ENCODE measurements at regions not wholly inside any gene's neighbourhood (a gene's known extent, or its start where the extent isn't known, plus 50 kb on each side); places are given as distances from the start of the nearest gene placed in this dataset.

DNA sequence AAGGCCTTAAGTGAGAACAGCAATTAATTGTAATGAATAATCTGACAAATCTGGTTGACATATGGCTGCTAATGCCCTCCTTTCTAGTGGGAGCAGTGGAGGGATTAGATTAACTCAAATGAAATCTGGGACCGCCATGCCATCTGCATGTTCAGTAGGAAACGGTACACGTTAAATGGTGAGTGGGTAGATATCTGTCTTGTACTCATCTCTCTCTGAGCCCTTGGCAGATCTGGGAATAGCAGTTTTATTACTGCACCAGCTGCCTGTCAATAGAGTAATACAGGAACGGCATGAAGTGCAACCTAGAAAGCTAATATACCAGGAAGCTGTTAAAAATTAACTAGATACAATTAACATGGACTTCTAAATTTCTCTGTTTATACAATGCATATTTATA is 258.8 kb downstream of the GPD2 start:
- TF ChIP-seq RARB (CRISPR knock-in tag; IDR thresholded peaks at IDR 0.05) (no peak), ESRRG (CRISPR knock-in tag; IDR thresholded peaks at IDR 0.05) (no peak)
- TF ChIP-seq, protein P1, sequence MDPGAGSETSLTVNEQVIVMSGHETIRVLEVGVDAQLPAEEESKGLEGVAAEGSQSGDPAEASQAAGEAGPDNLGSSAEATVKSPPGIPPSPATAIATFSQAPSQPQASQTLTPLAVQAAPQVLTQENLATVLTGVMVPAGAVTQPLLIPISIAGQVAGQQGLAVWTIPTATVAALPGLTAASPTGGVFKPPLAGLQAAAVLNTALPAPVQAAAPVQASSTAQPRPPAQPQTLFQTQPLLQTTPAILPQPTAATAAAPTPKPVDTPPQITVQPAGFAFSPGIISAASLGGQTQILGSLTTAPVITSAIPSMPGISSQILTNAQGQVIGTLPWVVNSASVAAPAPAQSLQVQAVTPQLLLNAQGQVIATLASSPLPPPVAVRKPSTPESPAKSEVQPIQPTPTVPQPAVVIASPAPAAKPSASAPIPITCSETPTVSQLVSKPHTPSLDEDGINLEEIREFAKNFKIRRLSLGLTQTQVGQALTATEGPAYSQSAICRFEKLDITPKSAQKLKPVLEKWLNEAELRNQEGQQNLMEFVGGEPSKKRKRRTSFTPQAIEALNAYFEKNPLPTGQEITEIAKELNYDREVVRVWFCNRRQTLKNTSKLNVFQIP (CRISPR knock-in tag; IDR thresholded peaks at IDR 0.05; ENCODE audit: borderline replicate concordance, low read depth) = no peak
- no peak for ATAC-seq

DNA sequence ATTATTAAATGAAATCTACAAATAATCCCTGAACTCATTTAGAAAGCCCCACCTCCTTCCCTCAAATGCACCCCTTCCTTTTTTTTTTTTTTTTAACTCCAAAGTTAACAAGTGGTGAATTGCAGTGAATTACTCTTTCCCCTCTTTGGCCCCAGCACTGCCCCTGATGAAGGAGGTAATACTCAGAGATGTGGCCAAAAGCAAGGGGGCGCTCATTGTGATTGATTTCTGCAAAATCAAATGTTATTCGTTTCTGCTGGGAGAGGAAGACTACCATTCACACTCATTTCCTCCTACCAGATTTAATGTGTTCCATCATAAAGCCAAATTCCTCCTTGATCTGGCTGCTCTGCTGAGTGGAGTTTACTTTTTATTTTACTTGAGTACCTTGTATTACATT is 259.4 kb downstream of the GPD2 start:
- no peak for ATAC-seq
- TF ChIP-seq BACH2 (CRISPR knock-in tag; IDR thresholded peaks at IDR 0.05; ENCODE audit: borderline replicate concordance) = no peak
- TF ChIP-seq ISL1 (CRISPR knock-in tag; IDR thresholded peaks at IDR 0.05) = no peak
- TF ChIP-seq TCF4 (CRISPR knock-in tag; IDR thresholded peaks at IDR 0.05; ENCODE audit: borderline replicate concordance) = no peak
- TF ChIP-seq ZNF565 (CRISPR knock-in tag; conservative IDR thresholded peaks at IDR 0.05; ENCODE audit: low read depth) = no peak
- TF ChIP-seq, protein P2, sequence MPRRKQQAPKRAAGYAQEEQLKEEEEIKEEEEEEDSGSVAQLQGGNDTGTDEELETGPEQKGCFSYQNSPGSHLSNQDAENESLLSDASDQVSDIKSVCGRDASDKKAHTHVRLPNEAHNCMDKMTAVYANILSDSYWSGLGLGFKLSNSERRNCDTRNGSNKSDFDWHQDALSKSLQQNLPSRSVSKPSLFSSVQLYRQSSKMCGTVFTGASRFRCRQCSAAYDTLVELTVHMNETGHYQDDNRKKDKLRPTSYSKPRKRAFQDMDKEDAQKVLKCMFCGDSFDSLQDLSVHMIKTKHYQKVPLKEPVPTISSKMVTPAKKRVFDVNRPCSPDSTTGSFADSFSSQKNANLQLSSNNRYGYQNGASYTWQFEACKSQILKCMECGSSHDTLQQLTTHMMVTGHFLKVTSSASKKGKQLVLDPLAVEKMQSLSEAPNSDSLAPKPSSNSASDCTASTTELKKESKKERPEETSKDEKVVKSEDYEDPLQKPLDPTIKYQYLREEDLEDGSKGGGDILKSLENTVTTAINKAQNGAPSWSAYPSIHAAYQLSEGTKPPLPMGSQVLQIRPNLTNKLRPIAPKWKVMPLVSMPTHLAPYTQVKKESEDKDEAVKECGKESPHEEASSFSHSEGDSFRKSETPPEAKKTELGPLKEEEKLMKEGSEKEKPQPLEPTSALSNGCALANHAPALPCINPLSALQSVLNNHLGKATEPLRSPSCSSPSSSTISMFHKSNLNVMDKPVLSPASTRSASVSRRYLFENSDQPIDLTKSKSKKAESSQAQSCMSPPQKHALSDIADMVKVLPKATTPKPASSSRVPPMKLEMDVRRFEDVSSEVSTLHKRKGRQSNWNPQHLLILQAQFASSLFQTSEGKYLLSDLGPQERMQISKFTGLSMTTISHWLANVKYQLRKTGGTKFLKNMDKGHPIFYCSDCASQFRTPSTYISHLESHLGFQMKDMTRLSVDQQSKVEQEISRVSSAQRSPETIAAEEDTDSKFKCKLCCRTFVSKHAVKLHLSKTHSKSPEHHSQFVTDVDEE (CRISPR knock-in tag; IDR thresholded peaks at IDR 0.05) = no peak
- no peak for TF ChIP-seq ZNF8 (CRISPR knock-in tag; IDR thresholded peaks at IDR 0.05)
- no peak for TF ChIP-seq ZC3H10 (CRISPR knock-in tag; IDR thresholded peaks at IDR 0.05)
- no peak for TF ChIP-seq OSR1 (CRISPR knock-in tag; IDR thresholded peaks at IDR 0.05)
- no peak for TF ChIP-seq GLIS3 (CRISPR knock-in tag; IDR thresholded peaks at IDR 0.05)
- TF ChIP-seq ZNF70 (CRISPR knock-in tag; IDR thresholded peaks at IDR 0.05) = no peak
- no peak for TF ChIP-seq ZFP3 (CRISPR knock-in tag; IDR thresholded peaks at IDR 0.05)
- TF ChIP-seq, protein P3, sequence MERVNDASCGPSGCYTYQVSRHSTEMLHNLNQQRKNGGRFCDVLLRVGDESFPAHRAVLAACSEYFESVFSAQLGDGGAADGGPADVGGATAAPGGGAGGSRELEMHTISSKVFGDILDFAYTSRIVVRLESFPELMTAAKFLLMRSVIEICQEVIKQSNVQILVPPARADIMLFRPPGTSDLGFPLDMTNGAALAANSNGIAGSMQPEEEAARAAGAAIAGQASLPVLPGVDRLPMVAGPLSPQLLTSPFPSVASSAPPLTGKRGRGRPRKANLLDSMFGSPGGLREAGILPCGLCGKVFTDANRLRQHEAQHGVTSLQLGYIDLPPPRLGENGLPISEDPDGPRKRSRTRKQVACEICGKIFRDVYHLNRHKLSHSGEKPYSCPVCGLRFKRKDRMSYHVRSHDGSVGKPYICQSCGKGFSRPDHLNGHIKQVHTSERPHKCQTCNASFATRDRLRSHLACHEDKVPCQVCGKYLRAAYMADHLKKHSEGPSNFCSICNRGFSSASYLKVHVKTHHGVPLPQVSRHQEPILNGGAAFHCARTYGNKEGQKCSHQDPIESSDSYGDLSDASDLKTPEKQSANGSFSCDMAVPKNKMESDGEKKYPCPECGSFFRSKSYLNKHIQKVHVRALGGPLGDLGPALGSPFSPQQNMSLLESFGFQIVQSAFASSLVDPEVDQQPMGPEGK (CRISPR knock-in tag; IDR thresholded peaks at IDR 0.05; ENCODE audit: borderline replicate concordance) = no peak
- no peak for TF ChIP-seq TOX (CRISPR knock-in tag; IDR thresholded peaks at IDR 0.05; ENCODE audit: borderline replicate concordance)
- no peak for TF ChIP-seq ZFP30 (CRISPR knock-in tag; IDR thresholded peaks at IDR 0.05)

DNA sequence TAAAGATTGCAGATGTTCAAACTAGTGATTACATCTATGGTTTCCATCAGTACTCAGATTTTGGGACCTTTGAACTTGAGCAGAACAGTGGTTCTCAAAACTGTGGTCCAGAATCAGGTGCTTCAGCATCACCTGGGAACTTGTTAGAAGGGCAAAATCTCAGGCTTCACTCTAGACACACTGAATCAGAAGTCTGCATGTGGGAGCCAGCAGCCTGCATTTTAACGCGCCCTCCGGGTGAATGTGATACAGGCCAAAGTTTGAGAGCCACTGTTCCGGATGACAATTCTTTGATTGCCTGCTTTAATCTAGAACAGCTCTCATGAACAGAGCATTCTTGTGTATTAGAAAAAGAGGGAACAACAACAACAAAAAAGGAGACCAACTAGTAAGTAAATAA is 261.7 kb downstream of the GPD2 start:
- no peak for TF ChIP-seq CSDC2 (CRISPR knock-in tag; IDR thresholded peaks at IDR 0.05)
- TF ChIP-seq, protein P2 (CRISPR knock-in tag; IDR thresholded peaks at IDR 0.05) = no peak
- TF ChIP-seq, protein P1 (CRISPR knock-in tag; IDR thresholded peaks at IDR 0.05; ENCODE audit: borderline replicate concordance, low read depth) = no peak
- ATAC-seq = no peak

DNA sequence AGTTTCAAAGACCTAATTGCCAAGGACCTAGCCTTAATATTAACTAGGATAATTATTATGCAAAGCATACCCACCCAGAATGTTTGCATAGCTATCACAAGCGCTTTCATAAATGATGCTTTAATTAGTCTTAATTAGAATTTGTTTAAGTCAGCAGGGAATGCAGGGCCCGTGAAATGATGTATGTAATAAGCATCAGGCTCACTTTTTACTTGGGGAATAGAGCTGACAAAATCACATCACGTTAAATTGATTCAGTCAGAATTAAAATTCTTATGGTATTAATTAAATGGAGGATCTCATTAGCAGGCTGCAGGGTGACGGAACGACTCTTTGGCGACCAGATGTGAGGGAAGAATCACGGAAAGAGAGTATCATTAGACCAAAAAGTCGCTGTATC is 264.5 kb downstream of the GPD2 start:
- no peak for TF ChIP-seq ZFP3 (CRISPR knock-in tag; IDR thresholded peaks at IDR 0.05)
- no peak for TF ChIP-seq ZNF565 (CRISPR knock-in tag; conservative IDR thresholded peaks at IDR 0.05; ENCODE audit: low read depth)
- TF ChIP-seq, protein P4, sequence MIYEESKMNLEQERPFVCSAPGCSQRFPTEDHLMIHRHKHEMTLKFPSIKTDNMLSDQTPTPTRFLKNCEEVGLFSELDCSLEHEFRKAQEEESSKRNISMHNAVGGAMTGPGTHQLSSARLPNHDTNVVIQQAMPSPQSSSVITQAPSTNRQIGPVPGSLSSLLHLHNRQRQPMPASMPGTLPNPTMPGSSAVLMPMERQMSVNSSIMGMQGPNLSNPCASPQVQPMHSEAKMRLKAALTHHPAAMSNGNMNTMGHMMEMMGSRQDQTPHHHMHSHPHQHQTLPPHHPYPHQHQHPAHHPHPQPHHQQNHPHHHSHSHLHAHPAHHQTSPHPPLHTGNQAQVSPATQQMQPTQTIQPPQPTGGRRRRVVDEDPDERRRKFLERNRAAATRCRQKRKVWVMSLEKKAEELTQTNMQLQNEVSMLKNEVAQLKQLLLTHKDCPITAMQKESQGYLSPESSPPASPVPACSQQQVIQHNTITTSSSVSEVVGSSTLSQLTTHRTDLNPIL (CRISPR knock-in tag; IDR thresholded peaks at IDR 0.05; ENCODE audit: low read depth) = no peak
- TF ChIP-seq, protein P2 (CRISPR knock-in tag; IDR thresholded peaks at IDR 0.05) = no peak
- no peak for TF ChIP-seq ZNF8 (CRISPR knock-in tag; IDR thresholded peaks at IDR 0.05)
- no peak for TF ChIP-seq GLIS3 (CRISPR knock-in tag; IDR thresholded peaks at IDR 0.05)
- TF ChIP-seq ISL1 (CRISPR knock-in tag; IDR thresholded peaks at IDR 0.05) = no peak
- ATAC-seq = no peak
